K562 (cell line): ENCODE measurements at regions not wholly inside any gene's neighbourhood (a gene's known extent, or its start where the extent isn't known, plus 50 kb on each side); places are given as distances from the start of the nearest gene placed in this dataset.

Experiments
- ATAC-seq: fragments of 200-7000 bp; cut with Tn5 transposase; 3 replicates; pipeline ENCODE4 v1.9.1; 2020; ENCODE audit warnings: moderate library complexity
- BruUV-seq: library from RNA; stranded (reverse); fragments of 400-500 nt; replicated peaks from 2 replicates; lab custom pipeline; 2021; lab: Mats Ljungman, UMichigan
- CTCF ChIA-PET: fragments of 300-600 bp; formaldehyde crosslinking; extraction: SDS; loops from one replicate; lab custom pipeline; 2021; ENCODE audit warnings: low intra/inter-chr PET ratio; lab: Yijun Ruan, JAX
- POLR2A ChIA-PET: fragments of 300-600, 350-650 bp; sonication (Branson Sonifier 250); formaldehyde crosslinking; extraction: SDS; loops from one replicate; lab custom pipeline; 2021; ENCODE audit warnings: antibody characterized with exemption, inconsistent platforms; lab: Yijun Ruan, JAX
- DNase-seq, 4 experiments: peaks; one replicate each; pipeline versions ENCODE4 v3.0.0 to v3.0.0-alpha.2; 2011 to 2018; ENCODE audit warnings: low spot score in 3 of 4, mixed read lengths in 3 of 4; ENCODE audit errors: extremely low read depth in 1 of 4
- FAIRE-seq: peaks from 2 replicates; lab custom pipeline; 2011; peaks lifted over from hg19 to GRCh38; lab: Jason Lieb, UNC
- H2AFZ ChIP-seq: 2 replicates; pipeline ENCODE4 v1.6.0; 2011; ENCODE audit warnings: low read depth, low read length, control low read depth, inconsistent platforms
- H3K27ac ChIP-seq: fragments of 200-600 bp; 3 replicates; pipeline ENCODE4 v1.8.0; 2011; ENCODE audit warnings: low read depth, mild to moderate bottlenecking, control low read depth, inconsistent platforms, low read length, moderate library complexity, mixed read lengths; ENCODE audit errors: extremely low read depth
- H3K27me3 ChIP-seq, 2 experiments: fragments of 300-600 bp in 1 of 2; 2 replicates in 1 of 2; 3 replicates in 1 of 2; pipeline versions ENCODE4 v1.6.0 to v1.8.0; 2011; ENCODE audit warnings: inconsistent platforms in 2 of 2, low read length in 2 of 2, mild to moderate bottlenecking in 1 of 2, mixed read lengths in 1 of 2, moderate library complexity in 1 of 2; ENCODE audit not compliant: control insufficient read depth in 2 of 2, insufficient read depth in 2 of 2
- H3K36me3 ChIP-seq: fragments of 300-600 bp; 3 replicates; pipeline ENCODE4 v1.8.0; 2011; ENCODE audit warnings: mild to moderate bottlenecking, low read length, inconsistent platforms; ENCODE audit not compliant: control insufficient read depth, insufficient read depth
- H3K4me1 ChIP-seq, 2 experiments: fragments of 200-600 bp in 1 of 2; replicated peaks in 1 of 2; 2 replicates in 1 of 2; 3 replicates in 1 of 2; pipeline versions ENCODE4 v1.5.1 to v1.8.0; 2011; ENCODE audit warnings: inconsistent platforms in 2 of 2, low read length in 2 of 2, mild to moderate bottlenecking in 1 of 2, mixed read lengths in 1 of 2, moderate library complexity in 1 of 2; ENCODE audit not compliant: control insufficient read depth in 2 of 2, insufficient read depth in 2 of 2
- H3K4me2 ChIP-seq: 2 replicates; pipeline ENCODE4 v1.6.1; 2011; ENCODE audit warnings: low read length, control low read depth, inconsistent platforms, mixed read lengths; ENCODE audit not compliant: insufficient read depth
- H3K4me3 ChIP-seq: fragments of 200-600 bp; sonication (generic), shearing (Covaris generic); 2 replicates; pipeline ENCODE4 v1.5.1; 2016; ENCODE audit warnings: control low read depth, inconsistent platforms
- H3K79me2 ChIP-seq: fragments of 200-600 bp; 3 replicates; pipeline ENCODE4 v1.8.0; 2011; ENCODE audit warnings: low read length, inconsistent platforms; ENCODE audit not compliant: control insufficient read depth, insufficient read depth
- H3K9ac ChIP-seq, 2 experiments: 2 replicates each; pipeline versions ENCODE4 v1.6.0 to v1.6.1; 2011; ENCODE audit warnings: low read depth in 2 of 2, low read length in 2 of 2, control low read depth in 1 of 2, inconsistent platforms in 1 of 2, mild to moderate bottlenecking in 1 of 2, mixed read lengths in 1 of 2; ENCODE audit not compliant: insufficient read depth in 1 of 2
- H3K9me1 ChIP-seq: one replicate; pipeline ENCODE4 v1.6.0; 2011; ENCODE audit warnings: inconsistent platforms, mild to moderate bottlenecking, low read length, moderate library complexity; ENCODE audit not compliant: control insufficient read depth, insufficient read depth
- H3K9me3 ChIP-seq: replicated peaks from 2 replicates; pipeline ENCODE4 v1.5.1; 2011; ENCODE audit warnings: low read depth, low read length, inconsistent platforms; ENCODE audit not compliant: control insufficient read depth, insufficient read depth
- H4K20me1 ChIP-seq: replicated peaks from 2 replicates; pipeline ENCODE4 v1.6.1; 2011; ENCODE audit warnings: low read length, inconsistent platforms, mixed read lengths; ENCODE audit not compliant: control insufficient read depth, insufficient read depth
- ARID2 ChIP-seq: fragments of 450-650 bp; IDR thresholded peaks from 2 replicates; pipeline ENCODE4 v1.6.1; 2017; ENCODE audit warnings: antibody characterized with exemption, mild to moderate bottlenecking
- GATAD2B ChIP-seq: fragments of 450-650 bp; IDR thresholded peaks from 2 replicates; pipeline ENCODE4 v1.6.1; 2017; ENCODE audit warnings: mild to moderate bottlenecking, borderline replicate concordance
- GTF2F1 ChIP-seq: IDR thresholded peaks from 2 replicates; pipeline ENCODE4 v1.6.1; 2011; ENCODE audit warnings: low read depth, low read length, improper control_type of control experiment
- HNRNPL ChIP-seq: fragments of 200-400 bp; formaldehyde crosslinking; IDR thresholded peaks from 2 replicates; pipeline ENCODE4 v1.6.1; 2017; ENCODE audit warnings: low read depth, mild to moderate bottlenecking, low read length
- IFI16 ChIP-seq: fragments of 250-450 bp; sonication (Bioruptor Pico); IDR thresholded peaks from 2 replicates; pipeline ENCODE4 v2.1.2; 2022; ENCODE audit warnings: mild to moderate bottlenecking, inconsistent platforms
- MEIS2 ChIP-seq: fragments of 450-650 bp; IDR thresholded peaks from 2 replicates; pipeline ENCODE4 v1.6.1; 2014; ENCODE audit warnings: mild to moderate bottlenecking; ENCODE audit not compliant: partially characterized antibody
- MYBL2 ChIP-seq, 2 experiments: fragments of 450-650 bp in 1 of 2; sonication (generic) in 1 of 2; formaldehyde crosslinking in 1 of 2; IDR thresholded peaks; 2 replicates each; pipeline versions ENCODE4 v1.6.1 to v1.8.1; 2017 to 2022; ENCODE audit warnings: borderline replicate concordance in 1 of 2, inconsistent platforms in 1 of 2, low read depth in 1 of 2, mild to moderate bottlenecking in 1 of 2, missing genetic modification reagents in 1 of 2, moderate library complexity in 1 of 2
- NR4A1 ChIP-seq, 2 experiments: fragments of 250-450 bp in 1 of 2; fragments of 450-650 bp in 1 of 2; sonication (Bioruptor Pico) in 1 of 2; IDR thresholded peaks; 2 replicates each; pipeline versions ENCODE4 v1.4.0 to v1.6.1; 2016 to 2020; ENCODE audit warnings: mild to moderate bottlenecking in 2 of 2, missing compliant biosample characterization in 1 of 2, missing genetic modification characterization in 1 of 2, moderate library complexity in 1 of 2
- ZNF311 ChIP-seq: fragments of 250-450 bp; sonication (Bioruptor Pico); IDR thresholded peaks from 2 replicates; pipeline ENCODE4 v1.4.0; 2020; ENCODE audit warnings: mild to moderate bottlenecking, moderate library complexity
- ZNF444 ChIP-seq: fragments of 250-450 bp; sonication (Bioruptor Pico); IDR thresholded peaks from 2 replicates; pipeline ENCODE4 v1.4.0; 2020; ENCODE audit warnings: mild to moderate bottlenecking, moderate library complexity
- ZNF79 ChIP-seq: fragments of 250-450 bp; sonication (Bioruptor Pico); IDR thresholded peaks from 2 replicates; pipeline ENCODE4 v1.4.0; 2020; ENCODE audit warnings: low read depth, mild to moderate bottlenecking, moderate library complexity
- in situ Hi-C: fragments of 300-500 bp; cut with MboI; formaldehyde crosslinking; loops from 4 replicates; pipeline ENCODE4 v1.15.0; 2018; ENCODE audit warnings: inconsistent platforms, mixed read lengths
- intact Hi-C: fragments of 100-400 bp; cut with micrococcal nuclease; formaldehyde crosslinking; loops from 2 replicates; pipeline ENCODE4 v1.14.2; 2022
- TF ChIP-seq, protein P1 (sequence below): fragments of 250-450 bp; sonication (Bioruptor Pico); IDR thresholded peaks from 2 replicates; pipeline ENCODE4 v1.6.1; 2021; ENCODE audit warnings: mild to moderate bottlenecking
- TF ChIP-seq, protein P2 (sequence below): sonication (generic); formaldehyde crosslinking; IDR thresholded peaks from 2 replicates; pipeline ENCODE4 v1.8.0; 2022; ENCODE audit warnings: mild to moderate bottlenecking, missing genetic modification reagents
- TF ChIP-seq, protein P3 (sequence below): fragments of 450-650 bp; formaldehyde crosslinking; IDR thresholded peaks from 2 replicates; pipeline ENCODE4 v1.4.0; 2022; ENCODE audit warnings: mild to moderate bottlenecking, moderate library complexity

DNA sequence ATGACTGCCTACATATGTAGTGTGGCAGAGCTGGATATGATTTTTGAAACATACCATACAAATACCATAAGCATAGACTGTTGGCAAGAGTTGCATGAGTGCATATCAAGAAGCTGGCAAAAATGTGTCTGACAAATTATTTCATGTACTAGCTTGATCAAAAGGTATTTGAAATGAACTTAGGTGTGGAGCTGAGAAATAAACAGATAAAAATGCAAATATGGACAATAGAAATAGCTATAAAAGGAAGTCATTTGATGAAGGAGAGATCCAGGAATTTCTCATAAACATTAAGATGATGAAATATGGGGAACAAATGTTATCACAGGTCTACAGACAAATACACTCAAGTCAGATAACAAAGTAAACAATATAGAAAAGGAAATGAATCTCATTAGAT is 609.1 kb downstream of the PTPRC start:
- FAIRE-seq (no peak), ATAC-seq (no peak)
- Histone ChIP-seq H4K20me1 (no peaks in the 10 kb centered on the region), H3K9me1 (no peaks in the 10 kb centered on the region), H3K4me2 (no peak overlapping the region), H3K9ac (no peak overlapping the region), H3K27me3 (no peaks in the 10 kb centered on the region), H3K79me2 (no peaks in the 10 kb centered on the region), H3K4me1 (no peaks in the 10 kb centered on the region)
- intact Hi-C loops = no loop called here
- in situ Hi-C loops = no loop called here
- no TSS peak for BruUV-seq
- TF ChIP-seq ZNF79 (CRISPR knock-in tag) = no peak
- no peak for TF ChIP-seq NR4A1 (CRISPR knock-in tag; IDR thresholded peaks at IDR 0.05)
- TF ChIP-seq NR4A1 (tag; IDR thresholded peaks at IDR 0.05) = no peak
- no peak for TF ChIP-seq HNRNPL
- TF ChIP-seq, protein P1, sequence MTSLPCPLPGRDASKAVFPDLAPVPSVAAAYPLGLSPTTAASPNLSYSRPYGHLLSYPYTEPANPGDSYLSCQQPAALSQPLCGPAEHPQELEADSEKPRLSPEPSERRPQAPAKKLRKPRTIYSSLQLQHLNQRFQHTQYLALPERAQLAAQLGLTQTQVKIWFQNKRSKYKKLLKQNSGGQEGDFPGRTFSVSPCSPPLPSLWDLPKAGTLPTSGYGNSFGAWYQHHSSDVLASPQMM (CRISPR knock-in tag) = no peak
- TF ChIP-seq IFI16 = no peak
- no peak for TF ChIP-seq ARID2
- TF ChIP-seq GTF2F1 = no peak
- no peak for TF ChIP-seq GATAD2B
- TF ChIP-seq ZNF444 (CRISPR knock-in tag) = no peak
- TF ChIP-seq, protein P2, sequence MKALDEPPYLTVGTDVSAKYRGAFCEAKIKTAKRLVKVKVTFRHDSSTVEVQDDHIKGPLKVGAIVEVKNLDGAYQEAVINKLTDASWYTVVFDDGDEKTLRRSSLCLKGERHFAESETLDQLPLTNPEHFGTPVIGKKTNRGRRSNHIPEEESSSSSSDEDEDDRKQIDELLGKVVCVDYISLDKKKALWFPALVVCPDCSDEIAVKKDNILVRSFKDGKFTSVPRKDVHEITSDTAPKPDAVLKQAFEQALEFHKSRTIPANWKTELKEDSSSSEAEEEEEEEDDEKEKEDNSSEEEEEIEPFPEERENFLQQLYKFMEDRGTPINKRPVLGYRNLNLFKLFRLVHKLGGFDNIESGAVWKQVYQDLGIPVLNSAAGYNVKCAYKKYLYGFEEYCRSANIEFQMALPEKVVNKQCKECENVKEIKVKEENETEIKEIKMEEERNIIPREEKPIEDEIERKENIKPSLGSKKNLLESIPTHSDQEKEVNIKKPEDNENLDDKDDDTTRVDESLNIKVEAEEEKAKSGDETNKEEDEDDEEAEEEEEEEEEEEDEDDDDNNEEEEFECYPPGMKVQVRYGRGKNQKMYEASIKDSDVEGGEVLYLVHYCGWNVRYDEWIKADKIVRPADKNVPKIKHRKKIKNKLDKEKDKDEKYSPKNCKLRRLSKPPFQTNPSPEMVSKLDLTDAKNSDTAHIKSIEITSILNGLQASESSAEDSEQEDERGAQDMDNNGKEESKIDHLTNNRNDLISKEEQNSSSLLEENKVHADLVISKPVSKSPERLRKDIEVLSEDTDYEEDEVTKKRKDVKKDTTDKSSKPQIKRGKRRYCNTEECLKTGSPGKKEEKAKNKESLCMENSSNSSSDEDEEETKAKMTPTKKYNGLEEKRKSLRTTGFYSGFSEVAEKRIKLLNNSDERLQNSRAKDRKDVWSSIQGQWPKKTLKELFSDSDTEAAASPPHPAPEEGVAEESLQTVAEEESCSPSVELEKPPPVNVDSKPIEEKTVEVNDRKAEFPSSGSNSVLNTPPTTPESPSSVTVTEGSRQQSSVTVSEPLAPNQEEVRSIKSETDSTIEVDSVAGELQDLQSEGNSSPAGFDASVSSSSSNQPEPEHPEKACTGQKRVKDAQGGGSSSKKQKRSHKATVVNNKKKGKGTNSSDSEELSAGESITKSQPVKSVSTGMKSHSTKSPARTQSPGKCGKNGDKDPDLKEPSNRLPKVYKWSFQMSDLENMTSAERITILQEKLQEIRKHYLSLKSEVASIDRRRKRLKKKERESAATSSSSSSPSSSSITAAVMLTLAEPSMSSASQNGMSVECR (CRISPR knock-in tag) = no peak
- TF ChIP-seq ZNF311 = no peak
- TF ChIP-seq MEIS2 = no peak
- no peak for TF ChIP-seq MYBL2 (IDR thresholded peaks at IDR 0.05; ENCODE audit: low read depth)
- TF ChIP-seq MYBL2 (CRISPR knock-in tag; IDR thresholded peaks at IDR 0.05; ENCODE audit: borderline replicate concordance) = no peak
- TF ChIP-seq, protein P3, sequence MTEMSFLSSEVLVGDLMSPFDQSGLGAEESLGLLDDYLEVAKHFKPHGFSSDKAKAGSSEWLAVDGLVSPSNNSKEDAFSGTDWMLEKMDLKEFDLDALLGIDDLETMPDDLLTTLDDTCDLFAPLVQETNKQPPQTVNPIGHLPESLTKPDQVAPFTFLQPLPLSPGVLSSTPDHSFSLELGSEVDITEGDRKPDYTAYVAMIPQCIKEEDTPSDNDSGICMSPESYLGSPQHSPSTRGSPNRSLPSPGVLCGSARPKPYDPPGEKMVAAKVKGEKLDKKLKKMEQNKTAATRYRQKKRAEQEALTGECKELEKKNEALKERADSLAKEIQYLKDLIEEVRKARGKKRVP (CRISPR knock-in tag) = no peak
- TF ChIP-seq, all 486 proteins: peak for 0
- Histone ChIP-seq H3K27ac (no peak overlapping the region), H3K36me3 (no peaks in the 10 kb centered on the region), H3K4me3 (no peak overlapping the region), H2AFZ (no peak overlapping the region), H3K9me3 (no peaks in the 10 kb centered on the region)
- POLR2A ChIA-PET = no interaction called here
- no peak for DNase-seq
- CTCF ChIA-PET = no interaction called here
